IMR-90 (cell line): ENCODE measurements at regions not wholly inside any gene's neighbourhood (a gene's known extent, or its start where the extent isn't known, plus 50 kb on each side); places are given as distances from the start of the nearest gene placed in this dataset.

Source experiments
- CEBPB ChIP-seq: IDR thresholded peaks from 2 replicates; pipeline ENCODE4 v1.6.1; 2012; ENCODE audit warnings: low read depth, low read length, improper control_type of control experiment
- CTCF ChIP-seq: conservative IDR thresholded peaks from 2 replicates; pipeline ENCODE4 v1.5.1; 2012; ENCODE audit warnings: mild to moderate bottlenecking, low read depth, low read length, improper control_type of control experiment

- no peak for TF ChIP-seq CTCF
- TF ChIP-seq CEBPB, result no peak
Observed at GRCh38 chr5:21094619-21095018, 1106.6 kb upstream of the CDH18 start.
